PC-3 (cell line): ENCODE measurements at regions not wholly inside any gene's neighbourhood (a gene's known extent, or its start where the extent isn't known, plus 50 kb on each side); places are given as distances from the start of the nearest gene placed in this dataset.

Source experiments
- EZH2 ChIP-seq: fragments of 300-600 bp; sonication (generic); IDR thresholded peaks from one replicate; pipeline ENCODE4 v1.6.1; 2017; ENCODE audit warnings: antibody characterized with exemption, mild to moderate bottlenecking, low read length; ENCODE audit not compliant: unreplicated experiment
- TF ChIP-seq, protein P1 (sequence below): fragments of 300-600 bp; sonication (generic); conservative IDR thresholded peaks from 2 replicates; pipeline ENCODE4 v1.5.1; 2017; ENCODE audit warnings: antibody characterized with exemption, low read depth, mild to moderate bottlenecking, low read length

DNA sequence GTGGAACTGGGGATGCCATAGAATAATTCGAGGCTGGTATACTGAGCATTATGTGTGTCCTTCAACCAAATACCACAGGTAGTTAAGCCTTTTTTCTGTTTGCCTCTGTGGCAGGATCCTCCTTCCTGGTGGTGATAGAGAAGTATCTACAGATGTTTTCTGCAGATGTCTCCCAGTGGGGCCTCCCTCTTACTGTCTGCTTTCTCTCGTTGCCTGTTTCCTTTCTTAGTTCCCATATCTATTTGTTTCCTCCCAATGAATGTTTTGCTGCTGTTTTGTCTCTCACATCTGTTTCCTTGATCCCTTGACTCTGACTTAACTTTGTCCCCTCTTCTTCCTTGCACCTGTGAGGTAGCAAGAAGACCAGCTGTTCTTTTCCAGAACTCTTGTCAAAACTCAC lies 130.9 kb upstream of the NUDT12 start:
- TF ChIP-seq, protein P1, sequence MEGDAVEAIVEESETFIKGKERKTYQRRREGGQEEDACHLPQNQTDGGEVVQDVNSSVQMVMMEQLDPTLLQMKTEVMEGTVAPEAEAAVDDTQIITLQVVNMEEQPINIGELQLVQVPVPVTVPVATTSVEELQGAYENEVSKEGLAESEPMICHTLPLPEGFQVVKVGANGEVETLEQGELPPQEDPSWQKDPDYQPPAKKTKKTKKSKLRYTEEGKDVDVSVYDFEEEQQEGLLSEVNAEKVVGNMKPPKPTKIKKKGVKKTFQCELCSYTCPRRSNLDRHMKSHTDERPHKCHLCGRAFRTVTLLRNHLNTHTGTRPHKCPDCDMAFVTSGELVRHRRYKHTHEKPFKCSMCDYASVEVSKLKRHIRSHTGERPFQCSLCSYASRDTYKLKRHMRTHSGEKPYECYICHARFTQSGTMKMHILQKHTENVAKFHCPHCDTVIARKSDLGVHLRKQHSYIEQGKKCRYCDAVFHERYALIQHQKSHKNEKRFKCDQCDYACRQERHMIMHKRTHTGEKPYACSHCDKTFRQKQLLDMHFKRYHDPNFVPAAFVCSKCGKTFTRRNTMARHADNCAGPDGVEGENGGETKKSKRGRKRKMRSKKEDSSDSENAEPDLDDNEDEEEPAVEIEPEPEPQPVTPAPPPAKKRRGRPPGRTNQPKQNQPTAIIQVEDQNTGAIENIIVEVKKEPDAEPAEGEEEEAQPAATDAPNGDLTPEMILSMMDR, result no peak
- TF ChIP-seq EZH2, result no peak
